Skeletal muscle satellite cell (primary cell): ENCODE measurements at regions not wholly inside any gene's neighbourhood (a gene's known extent, or its start where the extent isn't known, plus 50 kb on each side); places are given as distances from the start of the nearest gene placed in this dataset. TPM values are rescaled to one million over a fixed set of nuclear protein-coding genes. Genes with fewer than 3 reads are reported as not detected.
"Not testable (repeated sequence)": the region's sequence is repeated elsewhere in the genome, so short reads cannot be mapped to it uniquely, and the experiment has no call there.

ENCODE experiments used
- H3K27me3 ChIP-seq: 2 replicates; pipeline ENCODE4 v1.7.0; 2013; ENCODE audit warnings: low read length; ENCODE audit not compliant: control insufficient read depth, insufficient read depth
- H3K36me3 ChIP-seq: 2 replicates; pipeline ENCODE4 v1.7.0; 2013; ENCODE audit warnings: mild to moderate bottlenecking, control low read depth, low read length; ENCODE audit not compliant: insufficient read depth
- H3K4me1 ChIP-seq: 2 replicates; pipeline ENCODE4 v1.7.0; 2013; ENCODE audit warnings: low read length; ENCODE audit not compliant: control insufficient read depth, insufficient read depth
- H3K4me2 ChIP-seq: 2 replicates; pipeline ENCODE4 v1.7.0; 2013; ENCODE audit warnings: mild to moderate bottlenecking, low read length
- H3K4me3 ChIP-seq: 2 replicates; pipeline ENCODE4 v1.7.0; 2013; ENCODE audit warnings: low read length
- H3K9ac ChIP-seq: 2 replicates; pipeline ENCODE4 v1.7.0; 2013; ENCODE audit warnings: mild to moderate bottlenecking, low read depth, low read length, moderate library complexity
- H3K9me3 ChIP-seq: replicated peaks from 2 replicates; pipeline ENCODE4 v1.7.0; 2013; ENCODE audit warnings: mild to moderate bottlenecking, control low read depth, low read length
- small RNA-seq: library from RNA; depleted of rRNA; stranded (forward); fragments of <200 nt; gene quantifications from one replicate; pipeline ENCODE3, GENCODE V24; 2012

DNA sequence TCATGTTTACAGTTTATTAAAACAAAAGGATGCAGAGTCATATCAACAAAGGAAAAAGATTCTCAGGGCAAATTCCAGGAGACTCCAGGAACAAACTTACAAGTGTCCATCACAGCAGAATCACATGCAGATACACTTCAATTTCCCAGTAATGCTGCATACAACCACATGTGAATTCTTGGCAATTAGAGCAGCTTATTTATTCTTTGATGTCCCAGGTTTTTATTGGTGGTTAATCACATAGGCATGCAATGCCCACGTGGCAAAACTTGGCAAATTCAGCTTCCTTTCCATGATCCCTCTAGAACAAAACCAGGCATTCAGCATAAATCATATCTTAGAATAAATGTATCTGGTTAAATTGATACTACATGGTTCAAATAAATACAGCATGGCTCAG is 376.5 kb upstream of the ZNG1F start:
- not testable (repeated sequence) for H3K36me3 ChIP-seq, H3K9me3 ChIP-seq, H3K4me3 ChIP-seq, H3K4me1 ChIP-seq, H3K9ac ChIP-seq, H3K4me2 ChIP-seq, H3K27me3 ChIP-seq

Small RNA genes in the stretch of these regions (small RNA-seq; reads per million reads assigned to genes)
- gene AL591926.1 (not detected), gene AL591926.4 (not detected), gene AL591926.5 (not detected), gene AL591926.6 (not detected), gene AL591926.8 (not detected), gene AL591926.9 (not detected), gene RF00019 (not detected), gene RF00156 (not detected), gene RN7SL565P (not detected)
